GM19351 (cell line): ENCODE measurements at regions not wholly inside any gene's neighbourhood (a gene's known extent, or its start where the extent isn't known, plus 50 kb on each side); places are given as distances from the start of the nearest gene placed in this dataset.
"Not testable (repeated sequence)": the region's sequence is repeated elsewhere in the genome, so short reads cannot be mapped to it uniquely, and the experiment has no call there.

Experiments
- ATAC-seq: cut with Tn5 transposase; IDR thresholded peaks from one replicate; pipeline ENCODE4 v1.9.1; 2021; ENCODE audit warnings: mild to moderate bottlenecking, moderate library complexity; ENCODE audit not compliant: unreplicated experiment

DNA sequence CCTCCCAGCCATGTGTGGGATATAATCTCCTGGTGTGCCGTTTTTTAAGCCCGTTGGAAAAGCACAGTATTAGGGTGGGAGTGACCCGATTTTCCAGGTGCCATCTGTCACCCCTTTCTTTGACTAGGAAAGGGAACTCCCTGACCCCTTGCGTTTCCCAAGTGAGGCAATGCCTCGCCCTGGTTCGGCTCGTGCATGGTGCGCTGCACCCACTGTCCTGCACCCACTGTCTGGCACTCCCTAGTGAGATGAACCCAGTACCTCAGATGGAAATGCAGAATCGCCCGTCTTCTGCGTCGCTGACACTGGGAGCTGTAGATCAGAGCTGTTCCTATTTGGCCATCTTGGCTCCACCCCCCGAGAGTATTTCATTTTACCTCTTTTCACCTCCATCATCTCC, 1146.6 kb downstream of the BRINP3 start:
- not testable (repeated sequence) for ATAC-seq

GRCh38 chr1:189336115-189337100, 1141.3 kb downstream of the BRINP3 start:
- ATAC-seq: no peak

DNA sequence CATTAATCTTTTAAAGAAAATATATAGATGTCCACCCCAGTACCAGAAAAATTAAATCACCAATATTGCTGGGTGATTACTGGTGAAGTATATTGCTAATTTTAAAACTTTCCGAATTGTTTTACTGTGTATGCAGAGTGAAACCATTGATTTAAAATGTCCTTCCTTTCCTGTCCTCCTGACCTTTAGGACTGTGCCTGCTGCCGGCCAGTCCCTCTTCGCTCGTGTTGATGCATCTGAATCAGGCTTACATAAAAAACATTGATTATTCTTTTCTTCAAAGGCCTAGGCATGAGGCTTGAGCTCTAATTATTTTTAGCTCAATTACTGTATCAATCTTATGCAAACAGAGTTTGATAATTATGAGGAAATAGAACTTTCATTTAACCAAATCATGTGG, 1128.1 kb downstream of the BRINP3 start:
- ATAC-seq: no peak

DNA sequence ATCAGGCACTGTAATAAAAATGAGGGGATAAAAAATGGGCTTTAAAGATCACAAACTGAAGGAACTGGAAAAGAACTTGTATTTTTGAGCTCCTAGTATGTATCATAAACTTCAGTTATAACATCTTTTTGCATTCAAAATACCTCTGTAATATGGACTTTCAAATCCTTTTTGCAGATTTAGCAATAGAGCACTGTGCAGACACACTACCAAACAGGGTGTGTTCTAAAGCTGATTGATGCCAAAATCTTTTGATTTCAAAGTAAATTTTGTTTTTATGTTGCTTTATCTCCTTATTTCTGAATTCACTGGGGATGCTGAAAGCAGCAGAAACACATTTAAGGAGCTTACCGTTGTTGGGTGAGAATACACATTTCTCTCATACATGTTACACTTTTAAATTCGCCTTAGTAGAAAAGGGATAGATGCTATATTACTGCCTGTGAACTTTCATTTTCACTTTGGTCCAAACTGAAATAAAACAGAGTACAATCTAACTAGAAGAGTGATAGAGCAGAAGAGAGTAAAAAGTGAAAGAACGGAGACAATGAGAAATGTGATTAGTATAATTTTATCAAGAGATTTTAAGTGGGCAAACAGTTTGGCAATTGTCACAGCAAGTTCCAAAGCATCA, 1126.6 kb downstream of the BRINP3 start:
- ATAC-seq: no peak

DNA sequence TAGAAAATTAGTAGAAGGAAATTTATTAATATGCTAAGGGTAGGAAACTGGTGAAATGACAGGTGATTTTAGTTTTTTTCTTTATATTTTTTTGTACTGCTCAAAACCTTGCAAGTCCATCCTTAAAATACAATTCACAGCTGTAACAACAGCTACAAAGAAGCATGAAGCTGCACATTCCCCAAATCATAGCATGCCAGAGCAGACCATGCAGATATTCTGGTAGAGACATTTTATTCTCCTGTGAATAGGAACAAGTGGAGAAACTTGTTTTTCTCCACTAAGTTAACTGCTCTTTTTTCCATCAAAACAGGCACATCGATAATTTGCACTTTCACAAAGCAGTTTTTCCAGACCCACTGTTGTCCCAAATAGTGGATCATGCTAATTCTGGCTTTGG, 1125.7 kb downstream of the BRINP3 start:
- ATAC-seq: no peak

- ATAC-seq: no peak
Observed at GRCh38 chr1:189356206-189356605, 1121.5 kb downstream of the BRINP3 start.

DNA sequence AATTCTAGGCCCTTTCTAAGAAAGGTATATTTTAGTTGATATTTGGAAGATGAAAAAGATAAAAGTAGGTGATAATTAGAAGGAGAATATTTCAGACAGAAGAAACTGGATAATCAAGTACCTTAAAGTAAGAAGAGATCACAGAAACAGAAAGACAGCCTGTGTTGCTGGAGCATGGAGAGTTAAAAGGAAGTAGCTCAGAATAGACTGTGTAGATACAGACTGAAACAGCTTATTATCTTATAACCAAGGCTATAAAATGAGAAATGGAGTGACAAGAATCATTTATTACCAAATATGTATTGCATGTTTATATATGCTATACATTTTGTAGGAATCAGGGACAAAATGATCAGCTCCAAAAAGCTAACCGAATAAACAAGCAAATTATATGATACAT, 1120.3 kb downstream of the BRINP3 start:
- no peak for ATAC-seq

DNA sequence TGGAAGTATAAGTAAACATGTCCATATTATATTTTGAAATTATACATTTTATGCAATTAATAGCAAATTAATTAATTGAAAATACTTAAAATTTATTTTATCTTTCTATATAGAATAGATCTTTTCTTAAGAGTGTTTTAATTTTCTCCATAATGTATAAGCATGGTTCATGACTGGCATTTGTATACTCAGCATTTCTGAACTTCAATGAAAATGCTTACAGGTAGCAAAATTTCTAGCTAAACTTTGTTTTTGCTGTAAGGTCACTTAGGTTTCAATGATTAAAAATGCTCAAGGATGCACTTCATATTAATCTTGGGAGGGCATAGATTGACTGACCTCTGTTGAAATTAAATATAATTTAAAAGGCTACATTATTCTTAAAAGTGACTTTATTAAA, 1108.1 kb downstream of the BRINP3 start:
- no peak for ATAC-seq

GRCh38 chr1:189374816-189375215, 1102.8 kb downstream of the BRINP3 start:
- ATAC-seq: no peak

GRCh38 chr1:189405419-189405818, 1072.2 kb downstream of the BRINP3 start:
- ATAC-seq: no peak

- ATAC-seq: no peak
Observed at GRCh38 chr1:189409774-189410173, 1067.9 kb downstream of the BRINP3 start.

DNA sequence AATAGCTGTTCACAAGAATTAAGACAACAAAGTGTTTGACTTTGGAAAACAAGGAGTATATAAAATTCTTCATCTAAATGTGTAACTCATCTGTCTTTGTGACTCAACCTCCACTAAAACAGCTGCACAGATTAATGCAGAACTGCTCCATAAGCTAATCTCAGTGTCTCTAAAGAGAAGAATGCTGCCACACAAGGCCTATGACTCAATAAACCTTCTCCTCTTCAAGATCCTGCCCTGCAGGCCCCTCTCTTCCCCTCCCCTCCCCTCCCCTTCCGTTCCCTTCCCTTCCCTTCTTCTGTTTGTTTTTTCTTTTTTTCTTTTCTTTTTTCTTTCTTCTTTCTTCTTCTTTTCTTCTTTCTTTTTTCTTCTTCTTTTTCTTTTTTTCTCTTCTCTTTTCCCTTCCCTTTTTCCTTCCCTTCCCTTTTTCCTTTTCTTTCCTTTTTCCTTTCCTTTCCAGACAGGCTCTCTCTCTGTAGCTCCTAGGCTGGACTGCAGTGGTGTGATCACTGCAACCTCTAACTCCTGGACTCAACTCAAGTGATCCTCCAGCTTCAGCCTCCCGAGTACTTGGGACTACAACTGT, 1052.8 kb downstream of the BRINP3 start:
- ATAC-seq: no peak

GRCh38 chr1:189429610-189430009, 1048.1 kb downstream of the BRINP3 start:
- no peak for ATAC-seq

- no peak for ATAC-seq
Observed at GRCh38 chr1:189431447-189431846, 1046.2 kb downstream of the BRINP3 start.

DNA sequence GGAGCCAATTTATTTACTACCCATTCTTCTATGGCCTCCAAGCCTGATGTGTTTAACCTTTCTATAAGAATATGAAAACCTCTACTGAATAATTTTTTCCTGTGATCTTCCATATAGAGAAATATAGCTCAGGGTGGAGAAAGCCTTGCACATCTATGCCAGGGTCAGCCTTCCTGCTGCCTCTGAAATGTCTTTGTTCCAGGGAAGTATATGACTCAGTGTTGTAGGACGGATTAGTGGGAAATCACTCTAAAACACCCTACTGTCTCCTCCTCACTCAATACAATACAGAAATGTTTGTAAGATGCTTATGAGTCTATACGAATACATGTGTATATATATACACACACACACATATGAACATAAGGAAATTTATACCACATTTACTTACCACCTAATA, 1044.9 kb downstream of the BRINP3 start:
- ATAC-seq: no peak

- no peak for ATAC-seq
Observed at GRCh38 chr1:189434461-189434860, 1043.2 kb downstream of the BRINP3 start.

- no peak for ATAC-seq
Observed at GRCh38 chr1:189435398-189435797, 1042.3 kb downstream of the BRINP3 start.

DNA sequence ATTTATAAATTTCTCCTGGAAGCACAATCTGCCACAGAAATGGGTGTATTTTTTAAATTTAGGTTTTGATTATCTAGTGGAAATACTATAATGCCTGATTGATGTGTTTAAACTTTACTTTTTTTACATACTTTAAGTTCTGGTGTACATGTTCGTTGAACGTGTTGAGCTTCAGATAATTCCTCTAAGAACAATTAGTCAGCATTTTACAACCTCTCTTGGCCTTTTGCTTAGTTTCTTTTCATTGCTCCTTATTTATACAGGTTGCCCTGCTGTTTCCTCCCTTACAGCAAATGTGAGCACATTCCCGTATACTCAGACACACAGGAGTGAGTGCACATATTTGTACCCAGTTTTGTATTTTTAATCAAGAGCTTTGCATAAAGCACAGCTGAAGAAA, 1038.9 kb downstream of the BRINP3 start:
- ATAC-seq: no peak

DNA sequence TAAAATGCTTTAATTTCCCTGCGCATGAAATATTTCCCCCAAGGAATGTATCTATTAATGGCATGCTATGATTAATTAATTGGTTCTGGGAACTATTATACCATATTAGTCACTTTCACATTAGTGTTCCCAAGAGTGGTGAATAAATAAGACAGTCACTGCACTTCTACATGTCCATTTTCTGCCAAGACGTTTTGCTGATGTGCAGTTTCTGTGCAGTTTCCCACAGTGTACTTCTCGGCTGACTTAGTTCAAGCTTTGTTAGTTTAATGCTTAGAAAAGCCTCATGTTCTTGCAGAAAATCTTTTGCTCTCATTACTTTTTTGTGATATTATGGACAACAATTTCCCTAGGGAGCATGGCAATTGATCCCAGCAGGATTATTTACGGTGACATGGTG, 1014.5 kb downstream of the BRINP3 start:
- ATAC-seq: no peak

DNA sequence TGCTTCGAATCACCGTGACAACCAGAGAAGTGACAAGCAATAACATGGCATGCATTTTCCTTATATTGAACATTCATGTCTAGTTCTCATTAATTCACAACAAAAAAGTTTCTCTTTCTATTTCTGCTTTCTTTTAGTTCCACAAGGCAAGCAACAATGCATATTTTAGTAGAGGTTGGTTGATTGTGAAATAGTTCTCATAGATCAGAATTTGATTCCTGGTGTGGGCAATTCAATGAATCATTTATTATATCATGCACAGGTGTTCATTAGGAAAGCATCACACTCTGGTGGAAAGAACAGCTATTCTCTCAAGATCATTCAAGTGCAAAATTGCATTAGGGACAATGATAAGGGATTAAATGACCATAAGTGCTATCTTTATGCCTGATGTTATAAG, 980.9 kb downstream of the BRINP3 start:
- ATAC-seq: no peak

- no peak for ATAC-seq
Observed at GRCh38 chr1:189499736-189500135, 977.9 kb downstream of the BRINP3 start.

DNA sequence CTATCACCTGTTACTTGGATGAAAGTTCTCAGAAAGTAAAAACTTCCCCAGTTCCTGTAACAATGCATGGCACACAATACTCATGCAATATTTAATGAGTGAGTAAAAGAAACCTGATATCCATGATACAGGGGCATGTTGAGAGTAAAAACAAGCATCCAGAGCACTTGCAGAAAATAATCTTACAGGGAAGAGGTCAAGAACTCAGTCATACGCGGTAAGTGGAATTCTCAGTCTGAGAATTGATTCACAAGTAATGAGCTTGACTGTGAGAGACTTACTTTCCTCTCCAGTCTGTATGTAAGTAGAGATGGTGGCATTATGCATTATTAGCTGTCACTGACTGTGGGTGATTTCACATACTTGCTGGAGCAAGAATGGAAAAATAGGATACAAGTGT, 976.9 kb downstream of the BRINP3 start:
- no peak for ATAC-seq
